H1 (cell line): ENCODE measurements at regions not wholly inside any gene's neighbourhood (a gene's known extent, or its start where the extent isn't known, plus 50 kb on each side); places are given as distances from the start of the nearest gene placed in this dataset.

Source experiments
- CTCF ChIA-PET: fragments of 300-600 bp; sonication (Branson Sonifier 250); formaldehyde crosslinking; loops from one replicate; lab custom pipeline; 2021; ENCODE audit not compliant: partially characterized antibody; lab: Charles Lee
- POLR2A ChIA-PET: fragments of 300-600 bp; sonication (Branson Sonifier 250); formaldehyde crosslinking; loops from one replicate; lab custom pipeline; 2021; ENCODE audit warnings: inconsistent platforms; ENCODE audit not compliant: partially characterized antibody; lab: Charles Lee
- DNase-seq, 2 experiments: peaks; one replicate each; pipeline versions ENCODE4 v3.0.0 to v3.0.0-alpha.2; 2010 to 2022; ENCODE audit warnings: low spot score in 2 of 2, low read depth in 1 of 2, mixed read lengths in 1 of 2
- FAIRE-seq: peaks from 2 replicates; lab custom pipeline; 2011; peaks lifted over from hg19 to GRCh38; lab: Jason Lieb, UNC
- H2AFZ ChIP-seq: 2 replicates; pipeline ENCODE4 v1.8.1; 2012; ENCODE audit warnings: low read length, inconsistent platforms
- H2AK5ac ChIP-seq: 2 replicates; pipeline ENCODE4 v1.6.1; 2013; ENCODE audit warnings: low read depth, low read length
- H2BK120ac ChIP-seq: replicated peaks from 2 replicates; pipeline ENCODE3; 2013; ENCODE audit warnings: low read depth, low read length, inconsistent platforms
- H2BK12ac ChIP-seq: 2 replicates; pipeline ENCODE4 v1.6.1; 2013; ENCODE audit warnings: low read depth, low read length
- H2BK15ac ChIP-seq: 2 replicates; pipeline ENCODE4 v1.6.1; 2013; ENCODE audit warnings: low read length
- H2BK20ac ChIP-seq: 2 replicates; pipeline ENCODE4 v1.6.1; 2013; ENCODE audit warnings: low read length
- H2BK5ac ChIP-seq: 2 replicates; pipeline ENCODE4 v1.6.1; 2013; ENCODE audit warnings: low read depth, low read length
- H3K14ac ChIP-seq: 2 replicates; pipeline ENCODE4 v1.6.1; 2013; ENCODE audit warnings: inconsistent platforms; ENCODE audit not compliant: insufficient read length
- H3K18ac ChIP-seq: 2 replicates; pipeline ENCODE4 v1.6.1; 2013; ENCODE audit warnings: low read length; ENCODE audit errors: extremely low read depth
- H3K23ac ChIP-seq: 2 replicates; pipeline ENCODE4 v1.6.1; 2013; ENCODE audit warnings: inconsistent platforms; ENCODE audit not compliant: insufficient read length
- H3K23me2 ChIP-seq: 2 replicates; pipeline ENCODE4 v1.6.1; 2013; ENCODE audit warnings: low read depth, low read length
- H3K27ac ChIP-seq: 2 replicates; pipeline ENCODE4 v1.6.1; 2011; ENCODE audit warnings: low read depth, low read length, inconsistent platforms
- H3K27me3 ChIP-seq, 4 experiments: replicated peaks in 1 of 4; 1 replicate in 1 of 4; 2 replicates in 3 of 4; pipeline versions ENCODE4 v1.6.1 to v1.8.1; 2011 to 2013; ENCODE audit warnings: low read length in 3 of 4, mild to moderate bottlenecking in 3 of 4, inconsistent platforms in 2 of 4, mixed read lengths in 2 of 4, moderate library complexity in 1 of 4; ENCODE audit not compliant: control insufficient read depth in 3 of 4, insufficient read depth in 3 of 4; ENCODE audit errors: extremely low read depth in 1 of 4
- H3K36me3 ChIP-seq, 4 experiments: 2 replicates each; pipeline versions ENCODE4 v1.6.1 to v1.8.1; 2011 to 2013; ENCODE audit warnings: mild to moderate bottlenecking in 4 of 4, low read length in 3 of 4, moderate library complexity in 2 of 4, control low read depth in 1 of 4, inconsistent platforms in 1 of 4; ENCODE audit not compliant: insufficient read depth in 4 of 4, control insufficient read depth in 2 of 4
- H3K4ac ChIP-seq: replicated peaks from 2 replicates; pipeline ENCODE3; 2013; ENCODE audit warnings: low read length, low read depth, mixed read lengths, inconsistent platforms; ENCODE audit not compliant: insufficient read length
- H3K4me1 ChIP-seq, 4 experiments: replicated peaks in 1 of 4; 1 replicate in 1 of 4; 2 replicates in 3 of 4; pipeline versions ENCODE4 v1.6.1 to v1.8.1; 2011 to 2013; ENCODE audit warnings: low read length in 3 of 4, inconsistent platforms in 2 of 4, mixed read lengths in 1 of 4; ENCODE audit not compliant: insufficient read depth in 4 of 4, control insufficient read depth in 3 of 4
- H3K4me2 ChIP-seq, 2 experiments: 2 replicates each; pipeline versions ENCODE4 v1.6.1 to v1.8.1; 2011 to 2013; ENCODE audit warnings: low read depth in 2 of 2, low read length in 2 of 2, control low read depth in 1 of 2, inconsistent platforms in 1 of 2, mild to moderate bottlenecking in 1 of 2; ENCODE audit not compliant: insufficient read depth in 1 of 2
- H3K4me3 ChIP-seq, 4 experiments: fragments of 200-600, 300-600 bp in 1 of 4; sonication (generic), shearing (Covaris generic), sonication (Bioruptor Twin) in 1 of 4; 2 replicates each; pipeline versions ENCODE4 v1.5.1 to v1.8.1; 2011 to 2016; ENCODE audit warnings: low read length in 4 of 4, low read depth in 3 of 4, control low read depth in 2 of 4, inconsistent platforms in 2 of 4, mild to moderate bottlenecking in 2 of 4, mixed read lengths in 1 of 4, moderate library complexity in 1 of 4; ENCODE audit not compliant: insufficient read depth in 2 of 4; ENCODE audit errors: extremely low read depth in 1 of 4
- H3K56ac ChIP-seq: replicated peaks from 2 replicates; pipeline ENCODE3; 2013; ENCODE audit warnings: low read depth, mild to moderate bottlenecking, mixed read lengths, low read length, inconsistent platforms; ENCODE audit not compliant: insufficient read length
- H3K79me1 ChIP-seq: 2 replicates; pipeline ENCODE4 v1.6.1; 2013; ENCODE audit warnings: low read depth, low read length, control low read depth
- H3K79me2 ChIP-seq, 2 experiments: 2 replicates each; pipeline versions ENCODE4 v1.6.1 to v1.8.1; 2012 to 2013; ENCODE audit warnings: low read length in 2 of 2, mild to moderate bottlenecking in 2 of 2, inconsistent platforms in 1 of 2; ENCODE audit not compliant: insufficient read depth in 2 of 2, control insufficient read depth in 1 of 2
- H3K9ac ChIP-seq, 4 experiments: replicated peaks in 1 of 4; 1 replicate in 1 of 4; 2 replicates in 3 of 4; pipeline versions ENCODE4 v1.6.1 to v1.8.1; 2011 to 2013; ENCODE audit warnings: low read depth in 3 of 4, low read length in 3 of 4, control low read depth in 2 of 4, mild to moderate bottlenecking in 2 of 4, moderate library complexity in 2 of 4, inconsistent platforms in 1 of 4; ENCODE audit errors: extremely low read depth in 1 of 4
- H3K9me3 ChIP-seq, 2 experiments: 2 replicates each; pipeline versions ENCODE4 v1.6.1 to v1.8.1; 2012 to 2013; ENCODE audit warnings: mild to moderate bottlenecking in 2 of 2, moderate library complexity in 2 of 2, control low read depth in 1 of 2, inconsistent platforms in 1 of 2, low read depth in 1 of 2, low read length in 1 of 2, mixed read lengths in 1 of 2; ENCODE audit not compliant: insufficient read depth in 2 of 2
- H4K20me1 ChIP-seq, 2 experiments: replicated peaks in 1 of 2; 2 replicates each; pipeline versions ENCODE3 to v1.8.1; 2011 to 2013; ENCODE audit warnings: inconsistent platforms in 2 of 2, low read length in 2 of 2, mild to moderate bottlenecking in 1 of 2; ENCODE audit not compliant: insufficient read depth in 2 of 2, control insufficient read depth in 1 of 2
- H4K5ac ChIP-seq: 2 replicates; pipeline ENCODE4 v1.6.1; 2013; ENCODE audit warnings: low read length, low read depth, mixed read lengths, inconsistent platforms; ENCODE audit not compliant: insufficient read length
- H4K8ac ChIP-seq: 2 replicates; pipeline ENCODE4 v1.8.0; 2013; ENCODE audit warnings: mild to moderate bottlenecking, moderate library complexity, low read length, inconsistent platforms; ENCODE audit not compliant: insufficient read depth; ENCODE audit errors: extremely low read depth
- H4K91ac ChIP-seq: replicated peaks from 2 replicates; pipeline ENCODE3; 2013; ENCODE audit warnings: low read length, mixed read lengths, inconsistent platforms; ENCODE audit not compliant: insufficient read length
- ASH2L ChIP-seq: fragments of 200-600, 300-600 bp; sonication (generic); IDR thresholded peaks from one replicate; pipeline ENCODE4 v1.7.1; 2017; ENCODE audit warnings: low read length
- CBX5 ChIP-seq: fragments of 300-800, 300-1000 bp; sonication (generic); IDR thresholded peaks from 2 replicates; pipeline ENCODE4 v1.7.1; 2016; ENCODE audit warnings: antibody characterized with exemption, low read length, low read depth
- CHD1 ChIP-seq: IDR thresholded peaks from 2 replicates; pipeline ENCODE4 v1.6.1; 2012; ENCODE audit warnings: low read depth, low read length, improper control_type of control experiment
- CTBP2 ChIP-seq: IDR thresholded peaks from 2 replicates; pipeline ENCODE4 v1.7.0; 2011; ENCODE audit warnings: borderline replicate concordance, mild to moderate bottlenecking, moderate library complexity, mixed read lengths, low read length; ENCODE audit not compliant: insufficient read depth, insufficient read length
- MAFK ChIP-seq: IDR thresholded peaks from 2 replicates; pipeline ENCODE4 v1.6.1; 2012; ENCODE audit warnings: low read depth, mild to moderate bottlenecking, improper control_type of control experiment, low read length
- MAX ChIP-seq: IDR thresholded peaks from 2 replicates; pipeline ENCODE4 v1.6.1; 2012; ENCODE audit warnings: inconsistent platforms
- NRF1 ChIP-seq: IDR thresholded peaks from 2 replicates; pipeline ENCODE4 v1.6.1; 2011; ENCODE audit warnings: mild to moderate bottlenecking, low read depth, low read length, improper control_type of control experiment
- POLR2AphosphoS5 ChIP-seq: IDR thresholded peaks from 2 replicates; pipeline ENCODE4 v1.6.1; 2011; ENCODE audit warnings: low read depth, low read length
- TCF12 ChIP-seq: IDR thresholded peaks from 2 replicates; pipeline ENCODE4 v1.6.1; 2011; ENCODE audit warnings: low read depth, mild to moderate bottlenecking, low read length
- YY1 ChIP-seq: IDR thresholded peaks from 2 replicates; pipeline ENCODE4 v1.6.1; 2011; ENCODE audit warnings: low read depth, mild to moderate bottlenecking, low read length
- WGBS, 2 experiments: shearing (Covaris generic) in 1 of 2; methylation state at CpG; one replicate each; pipeline versions ENCODE4 v1.1.6 to v1.1.7; 2013 to 2015; ENCODE audit warnings: low lambda C conversion rate in 2 of 2, mixed read lengths in 2 of 2, inconsistent platforms in 1 of 2, low coverage in 1 of 2, missing lambda C conversion rate in 1 of 2; ENCODE audit not compliant: insufficient replicate concordance in 2 of 2, insufficient coverage in 1 of 2, insufficient read length in 1 of 2; ENCODE audit errors: extremely low coverage in 1 of 2, missing lambda C conversion rate in 1 of 2; 5-methylcytosine and 5-hydroxymethylcytosine counted together
- TF ChIP-seq, protein P1 (sequence below): IDR thresholded peaks from 2 replicates; pipeline ENCODE4 v1.6.1; 2011; ENCODE audit warnings: low read length, improper control_type of control experiment

- Histone ChIP-seq H3K9ac (no peak overlapping the region), H3K4me1 (peaks cover 0 to 7% (median 4%) of the 10 kb centered on the region in 4 experiments; a peak in 4 of 7 replicates), H4K91ac (no peak overlapping the region), H3K27me3 (no peaks in the 10 kb centered on the region; a peak in 1 of 7 replicates), H3K36me3 (no peaks in the 10 kb centered on the region), H2BK20ac (no peak overlapping the region), H2BK5ac (no peak overlapping the region), H3K4me3 (no peak overlapping the region), H2AK5ac (no peak overlapping the region), H3K27ac (no peak overlapping the region), H4K5ac (no peak overlapping the region), H3K23me2 (no peaks in the 10 kb centered on the region), H3K23ac (no peak overlapping the region), H2BK15ac (no peak overlapping the region), H2BK12ac (no peak overlapping the region), H3K4me2 (no peak overlapping the region), H3K14ac (no peak overlapping the region), H4K8ac (no peak overlapping the region; the same call in 1 of the 2 replicates), H3K79me2 (no peaks in the 10 kb centered on the region), H2BK120ac (no peak overlapping the region), H2AFZ (no peak overlapping the region), H3K9me3 (peaks cover 0 to 3% of the 10 kb centered on the region in 2 experiments; a peak in 1 of 4 replicates), H3K18ac (no peak overlapping the region), H3K4ac (no peak overlapping the region), H3K79me1 (no peaks in the 10 kb centered on the region), H4K20me1 (no peaks in the 10 kb centered on the region), H3K56ac (no peak overlapping the region)
- TF ChIP-seq ASH2L = no peak
- no peak for TF ChIP-seq MAFK
- no peak for TF ChIP-seq CBX5
- no peak for TF ChIP-seq MAX
- TF ChIP-seq, protein P1, sequence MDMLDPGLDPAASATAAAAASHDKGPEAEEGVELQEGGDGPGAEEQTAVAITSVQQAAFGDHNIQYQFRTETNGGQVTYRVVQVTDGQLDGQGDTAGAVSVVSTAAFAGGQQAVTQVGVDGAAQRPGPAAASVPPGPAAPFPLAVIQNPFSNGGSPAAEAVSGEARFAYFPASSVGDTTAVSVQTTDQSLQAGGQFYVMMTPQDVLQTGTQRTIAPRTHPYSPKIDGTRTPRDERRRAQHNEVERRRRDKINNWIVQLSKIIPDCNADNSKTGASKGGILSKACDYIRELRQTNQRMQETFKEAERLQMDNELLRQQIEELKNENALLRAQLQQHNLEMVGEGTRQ = no peak
- TF ChIP-seq NRF1 = no peak
- no peak for TF ChIP-seq POLR2AphosphoS5
- TF ChIP-seq CHD1 = no peak
- TF ChIP-seq YY1 = no peak
- TF ChIP-seq CTBP2 = no peak
- no peak for TF ChIP-seq TCF12
- ChIA-PET POLR2A (no interaction called here), CTCF (interaction anchor here (0.6 to 6.3 kb wide), 16 partner anchors 9 to 252 kb away, joined by 3 to 58 read pairs (median 4); no protein-coding TSS in a partner anchor)
- WGBS, 2 experiments = 86% methylated on average over 12 of the region's 12 CpGs; no CpG with 5 or more reads in 1 of the 2 experiments
- no peak for FAIRE-seq
- no peak for DNase-seq
These were observed 185.1 kb upstream of the HAAO start for GRCh38 chr2:42977270-42978174.
